Brain microvascular endothelial cell (primary cell): ENCODE measurements at regions not wholly inside any gene's neighbourhood (a gene's known extent, or its start where the extent isn't known, plus 50 kb on each side); places are given as distances from the start of the nearest gene placed in this dataset.

Experiments
- DNase-seq: peaks from one replicate; pipeline ENCODE4 v3.0.0-alpha.2; 2020
- H3K27ac ChIP-seq: fragments of 250-450 bp; sonication (Bioruptor Pico); 2 replicates; pipeline ENCODE4 v1.5.1; 2020; ENCODE audit warnings: mild to moderate bottlenecking, moderate library complexity
- H3K27me3 ChIP-seq: fragments of 250-450 bp; sonication (Bioruptor Pico); replicated peaks from 2 replicates; pipeline ENCODE4 v1.5.1; 2020; ENCODE audit warnings: mild to moderate bottlenecking
- H3K36me3 ChIP-seq: fragments of 250-450 bp; sonication (Bioruptor Pico); replicated peaks from 2 replicates; pipeline ENCODE4 v1.5.1; 2020; ENCODE audit warnings: mild to moderate bottlenecking
- H3K4me3 ChIP-seq: 2 replicates; pipeline ENCODE4 v1.5.1; 2011; ENCODE audit warnings: low read depth, mild to moderate bottlenecking, control low read depth, low read length, moderate library complexity
- in situ Hi-C: cut with HindIII; loops from 2 replicates; pipeline ENCODE4 v1.10.0; 2017; ENCODE audit warnings: low sequenced_read_pairs, low pct_ligation_motif_present
- TF ChIP-seq, protein P1 (sequence below): IDR thresholded peaks from 2 replicates; pipeline ENCODE4 v1.5.1; 2011; ENCODE audit warnings: low read depth, mild to moderate bottlenecking, moderate library complexity, low read length, control low read depth, inconsistent platforms; ENCODE audit errors: missing control alignments

DNA sequence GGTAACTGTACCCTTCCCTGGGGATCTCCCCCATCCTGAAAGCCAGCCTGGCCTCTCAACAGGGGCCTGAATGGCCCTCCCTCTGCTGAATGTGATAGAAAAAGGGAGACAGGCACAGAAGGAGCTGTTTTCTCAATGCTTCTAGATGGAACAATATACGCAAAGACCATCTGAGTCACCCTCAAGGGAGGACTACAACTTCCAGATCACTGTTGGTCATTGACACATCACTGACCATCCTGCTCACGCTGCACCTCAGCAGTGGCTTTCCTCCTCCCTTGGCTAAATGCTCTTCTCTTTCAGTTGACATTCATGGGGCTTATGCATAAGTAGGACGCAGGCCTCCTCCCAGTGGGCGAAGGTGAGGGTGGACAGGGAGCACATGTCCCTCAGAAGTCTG is 112.2 kb upstream of the SHB start:
- Histone ChIP-seq H3K27me3 (no peaks in the 10 kb centered on the region), H3K27ac (no peak overlapping the region), H3K4me3 (no peak overlapping the region), H3K36me3 (no peaks in the 10 kb centered on the region)
- no peak for DNase-seq
- TF ChIP-seq, protein P1, sequence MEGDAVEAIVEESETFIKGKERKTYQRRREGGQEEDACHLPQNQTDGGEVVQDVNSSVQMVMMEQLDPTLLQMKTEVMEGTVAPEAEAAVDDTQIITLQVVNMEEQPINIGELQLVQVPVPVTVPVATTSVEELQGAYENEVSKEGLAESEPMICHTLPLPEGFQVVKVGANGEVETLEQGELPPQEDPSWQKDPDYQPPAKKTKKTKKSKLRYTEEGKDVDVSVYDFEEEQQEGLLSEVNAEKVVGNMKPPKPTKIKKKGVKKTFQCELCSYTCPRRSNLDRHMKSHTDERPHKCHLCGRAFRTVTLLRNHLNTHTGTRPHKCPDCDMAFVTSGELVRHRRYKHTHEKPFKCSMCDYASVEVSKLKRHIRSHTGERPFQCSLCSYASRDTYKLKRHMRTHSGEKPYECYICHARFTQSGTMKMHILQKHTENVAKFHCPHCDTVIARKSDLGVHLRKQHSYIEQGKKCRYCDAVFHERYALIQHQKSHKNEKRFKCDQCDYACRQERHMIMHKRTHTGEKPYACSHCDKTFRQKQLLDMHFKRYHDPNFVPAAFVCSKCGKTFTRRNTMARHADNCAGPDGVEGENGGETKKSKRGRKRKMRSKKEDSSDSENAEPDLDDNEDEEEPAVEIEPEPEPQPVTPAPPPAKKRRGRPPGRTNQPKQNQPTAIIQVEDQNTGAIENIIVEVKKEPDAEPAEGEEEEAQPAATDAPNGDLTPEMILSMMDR: no peak
- in situ Hi-C loops: no loop called here

DNA sequence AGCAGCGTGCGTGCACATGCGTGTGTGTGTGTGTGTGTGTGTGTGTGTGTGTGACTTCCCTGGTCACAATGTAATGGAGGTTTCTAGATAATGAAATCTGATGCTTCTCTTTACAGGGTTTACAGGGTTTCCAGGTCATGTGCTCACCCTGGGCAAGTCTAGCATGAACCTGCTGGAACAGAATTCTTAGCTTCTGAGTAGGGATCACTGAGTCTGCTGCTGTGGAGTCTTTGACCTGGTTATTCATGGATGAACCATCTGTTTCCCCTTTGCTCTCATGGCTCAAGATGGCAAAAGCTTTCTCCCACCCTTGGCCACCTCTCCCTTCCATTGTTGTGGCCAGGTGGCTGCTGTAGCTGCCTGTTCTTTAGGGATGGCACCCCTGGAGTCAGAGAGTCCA is 111.6 kb upstream of the SHB start:
- in situ Hi-C loops: no loop called here
- Histone ChIP-seq H3K27ac (no peak overlapping the region), H3K36me3 (no peaks in the 10 kb centered on the region), H3K27me3 (no peaks in the 10 kb centered on the region), H3K4me3 (no peak overlapping the region)
- no peak for DNase-seq
- TF ChIP-seq, protein P1: no peak

DNA sequence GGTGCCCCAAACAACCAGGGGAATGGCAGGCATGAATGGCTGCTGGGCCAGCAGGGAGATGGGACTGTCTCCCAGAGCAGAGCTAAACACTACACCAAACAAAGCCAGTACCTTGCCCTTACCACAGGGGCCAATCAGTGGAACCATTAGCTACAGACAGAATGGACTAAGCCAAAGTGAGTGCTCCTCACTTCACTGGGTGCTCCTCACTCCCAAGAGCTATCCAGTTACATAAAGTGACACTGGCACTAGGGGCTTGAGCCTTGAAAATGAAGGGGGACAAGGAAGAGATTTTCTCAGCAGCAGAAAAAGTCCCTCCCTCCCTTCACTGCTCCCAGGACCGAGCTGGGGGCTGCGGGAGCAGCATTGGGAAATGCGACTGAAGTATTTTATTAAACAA is 110.9 kb upstream of the SHB start:
- in situ Hi-C loops: no loop called here
- Histone ChIP-seq H3K36me3 (no peaks in the 10 kb centered on the region), H3K27ac (no peak overlapping the region), H3K4me3 (no peak overlapping the region), H3K27me3 (no peaks in the 10 kb centered on the region)
- no peak for DNase-seq
- TF ChIP-seq, protein P1: no peak

DNA sequence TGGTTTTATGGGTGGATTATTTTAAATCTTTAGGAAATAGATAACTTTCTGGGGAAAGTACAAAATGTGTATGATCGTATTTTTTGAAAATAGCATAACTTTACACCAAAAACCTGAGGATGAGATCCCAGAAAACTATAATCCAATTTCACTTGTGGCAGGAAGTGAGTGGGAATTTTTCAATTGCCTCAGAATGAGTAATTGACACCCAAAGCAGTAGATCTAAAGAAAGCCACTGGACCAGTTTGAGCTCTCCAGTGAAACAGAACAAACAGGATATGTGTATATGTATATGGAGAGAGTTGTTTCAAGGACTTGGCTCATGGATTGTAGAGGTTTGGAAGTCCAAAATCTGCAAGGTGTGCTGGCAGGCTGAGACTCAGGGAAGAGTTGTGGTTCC is 109.2 kb upstream of the SHB start:
- Histone ChIP-seq H3K4me3 (no peak overlapping the region), H3K36me3 (no peaks in the 10 kb centered on the region), H3K27ac (no peak overlapping the region), H3K27me3 (no peaks in the 10 kb centered on the region)
- DNase-seq: no peak
- in situ Hi-C loops: no loop called here
- TF ChIP-seq, protein P1: no peak

DNA sequence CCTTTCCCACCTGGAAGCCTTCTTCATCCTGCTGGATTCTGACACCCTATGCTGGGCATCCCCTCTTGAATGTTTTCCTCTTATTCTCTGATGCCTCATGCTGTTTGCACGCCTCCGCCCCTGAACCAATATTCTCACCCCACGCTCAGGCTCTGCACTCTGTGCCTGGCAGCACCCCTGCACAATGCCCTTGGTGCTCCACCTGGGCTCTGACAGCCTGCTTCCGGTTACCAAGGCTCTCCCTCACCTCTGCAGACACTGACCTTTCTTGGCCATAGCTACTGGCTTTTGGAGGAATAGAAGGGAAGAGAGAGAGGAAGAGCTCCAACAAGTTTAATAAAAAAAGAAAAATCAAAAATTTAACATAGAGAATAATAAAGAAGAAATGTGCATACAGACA is 108.7 kb upstream of the SHB start:
- no peak for DNase-seq
- Histone ChIP-seq H3K27ac (no peak overlapping the region), H3K36me3 (no peaks in the 10 kb centered on the region), H3K4me3 (no peak overlapping the region), H3K27me3 (no peaks in the 10 kb centered on the region)
- in situ Hi-C loops: no loop called here
- TF ChIP-seq, protein P1: no peak

DNA sequence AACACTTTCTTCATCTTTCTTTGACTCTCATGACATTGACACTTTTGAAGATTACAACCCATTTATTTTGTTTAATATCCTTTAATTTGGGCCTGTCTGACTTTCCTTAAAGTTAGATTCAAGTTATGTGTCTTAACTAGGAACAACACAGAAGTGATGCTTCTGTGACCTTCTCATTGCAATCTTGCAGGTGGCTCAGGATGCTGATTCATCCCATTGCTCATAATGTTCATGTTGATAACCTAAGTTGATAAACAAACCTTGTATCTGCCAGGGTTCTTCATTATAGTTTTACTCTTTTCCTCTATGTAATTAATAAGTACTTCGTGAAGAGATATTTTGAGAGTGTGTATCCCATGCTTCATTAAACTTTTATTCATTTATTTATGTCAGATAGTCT is 107.2 kb upstream of the SHB start:
- no peak for DNase-seq
- TF ChIP-seq, protein P1: no peak
- no peak overlapping the region for H3K4me3 ChIP-seq
- no peak overlapping the region for H3K27ac ChIP-seq
- H3K36me3 ChIP-seq: no peaks in the 10 kb centered on the region
- no peaks in the 10 kb centered on the region for H3K27me3 ChIP-seq
- in situ Hi-C loops: no loop called here
